GM19397 (cell line): ENCODE measurements at regions not wholly inside any gene's neighbourhood (a gene's known extent, or its start where the extent isn't known, plus 50 kb on each side); places are given as distances from the start of the nearest gene placed in this dataset.

Source experiments
- ATAC-seq: cut with Tn5 transposase; IDR thresholded peaks from one replicate; pipeline ENCODE4 v1.9.1; 2021; ENCODE audit warnings: mild to moderate bottlenecking, moderate library complexity; ENCODE audit not compliant: unreplicated experiment

DNA sequence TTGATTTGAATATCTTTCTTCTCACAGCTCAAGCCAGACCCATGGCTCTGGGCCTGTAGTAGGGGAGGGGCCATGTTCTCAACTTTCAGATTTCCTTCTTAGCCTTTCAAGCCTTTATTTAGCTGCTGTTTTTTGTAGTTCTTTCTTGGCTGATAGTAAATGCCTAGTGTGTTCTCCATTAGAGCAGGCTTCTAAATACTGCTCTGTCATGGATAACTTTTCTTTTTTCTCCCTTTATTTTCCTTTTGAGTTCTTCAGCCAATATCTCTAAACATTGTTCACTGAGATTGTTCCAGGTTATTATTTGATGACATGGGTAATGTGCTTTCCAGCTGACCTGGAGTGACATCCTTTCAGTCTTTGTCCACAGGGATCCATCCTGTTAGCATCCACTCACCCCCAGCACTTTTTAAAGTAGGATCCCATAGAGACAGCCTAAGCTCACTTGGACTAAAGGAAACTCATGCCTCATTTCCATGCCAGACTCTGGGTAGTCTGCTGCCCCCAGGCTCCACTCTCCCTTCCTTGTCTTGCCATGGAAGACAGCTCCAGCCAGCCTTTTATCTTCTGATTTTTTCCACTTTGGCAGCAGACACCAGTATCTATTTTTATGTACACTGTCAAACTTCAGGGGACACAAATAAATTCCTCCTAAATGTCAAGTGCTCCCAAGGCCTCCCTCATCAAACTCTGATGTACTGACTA is 645.6 kb downstream of the RNF144B start:
- ATAC-seq: no peak

GRCh38 chr6:19033683-19034082 is 646.5 kb downstream of the RNF144B start:
- no peak for ATAC-seq

DNA sequence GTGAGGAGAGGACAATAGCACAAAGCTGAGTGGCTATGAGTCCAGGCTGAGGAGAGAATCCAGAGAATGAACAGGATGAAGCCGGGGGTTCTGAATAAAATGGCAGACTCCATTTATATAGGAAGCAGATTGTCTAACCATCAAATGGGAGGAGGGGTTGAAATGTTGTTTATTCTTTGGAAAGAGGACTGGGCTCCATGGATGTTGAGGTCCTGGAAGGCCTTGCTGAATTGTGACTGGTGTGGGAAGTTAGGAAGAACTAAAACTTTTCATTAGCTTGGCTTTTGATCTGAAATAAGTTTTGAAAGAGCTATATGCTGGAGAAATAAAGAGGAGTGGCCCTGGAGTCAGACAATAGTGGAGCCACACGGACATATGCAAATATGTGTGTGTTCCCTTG is 647.8 kb downstream of the RNF144B start:
- no peak for ATAC-seq

DNA sequence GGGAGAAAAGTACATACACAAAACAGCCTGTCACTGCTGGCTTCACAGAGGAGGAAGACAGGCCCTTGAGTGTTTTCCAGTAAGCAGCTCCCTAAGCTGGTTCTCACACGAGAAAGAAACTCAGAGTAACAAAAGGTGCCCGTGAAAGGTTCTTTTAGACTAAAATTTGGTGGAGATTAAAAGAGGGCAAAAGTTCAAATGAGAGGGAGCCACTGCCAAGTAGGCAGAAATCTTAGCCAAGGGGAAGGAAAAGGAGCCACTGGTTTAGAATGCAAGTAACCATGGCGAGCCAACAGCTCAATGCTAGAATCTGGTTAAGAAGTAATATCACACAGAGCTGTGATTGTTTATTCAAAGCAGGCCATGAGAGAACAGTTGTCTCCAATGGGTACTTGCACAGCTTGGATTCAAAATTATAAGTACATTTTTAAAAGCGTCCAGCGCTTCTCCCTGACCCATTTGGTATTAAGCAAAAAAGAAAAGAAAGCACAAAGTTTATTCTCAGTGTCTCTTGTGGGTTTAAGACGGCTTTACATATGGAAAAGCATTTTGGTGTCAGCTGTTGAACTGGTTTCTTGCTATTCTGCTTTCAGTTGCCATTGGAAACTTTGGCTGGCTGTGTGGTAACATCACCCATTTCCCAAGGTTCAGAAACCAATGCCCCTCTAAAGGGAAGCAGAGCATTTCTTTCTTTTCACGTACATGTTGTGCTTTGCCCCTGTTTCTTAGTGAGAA is 648.5 kb downstream of the RNF144B start:
- no peak for ATAC-seq

GRCh38 chr6:19036196-19036555 is 649.0 kb downstream of the RNF144B start:
- ATAC-seq: no peak

DNA sequence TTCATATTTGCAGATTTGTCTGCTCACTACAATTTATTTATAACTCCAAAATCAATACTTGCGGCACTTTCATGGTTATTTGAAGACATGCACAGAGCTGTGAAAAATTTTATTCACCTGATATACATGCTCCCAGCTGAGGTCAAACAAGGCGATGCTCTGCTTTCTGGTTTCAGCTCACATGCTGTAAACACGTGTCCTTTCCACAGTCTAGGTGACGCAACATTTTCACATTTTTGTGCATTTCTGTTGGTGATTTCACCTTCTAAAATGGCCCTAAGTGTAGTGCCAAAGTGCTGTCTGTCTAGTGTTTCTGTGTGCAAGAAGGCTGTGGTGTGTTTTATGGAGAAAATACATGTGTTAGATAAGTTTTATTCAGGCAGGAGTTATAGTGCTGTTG is 650.5 kb downstream of the RNF144B start:
- ATAC-seq: no peak

DNA sequence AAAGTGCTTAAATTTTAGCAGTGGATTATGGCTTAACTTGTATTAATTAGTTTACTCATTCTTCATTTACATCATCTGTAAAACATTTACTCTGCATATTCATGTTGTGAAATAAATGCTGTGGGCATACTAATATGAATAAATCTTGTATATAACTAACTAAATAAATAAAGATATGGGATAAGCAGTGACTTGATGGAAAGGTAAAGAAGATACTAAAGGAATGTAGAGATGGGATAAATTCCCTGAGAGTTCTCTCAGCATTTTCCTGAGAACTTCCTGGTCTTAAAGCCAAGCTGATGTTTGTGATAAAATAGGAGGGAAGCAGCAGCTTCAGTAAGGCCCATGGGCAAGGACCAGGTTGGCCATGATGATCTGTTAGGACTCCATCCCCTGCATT is 652.1 kb downstream of the RNF144B start:
- no peak for ATAC-seq

DNA sequence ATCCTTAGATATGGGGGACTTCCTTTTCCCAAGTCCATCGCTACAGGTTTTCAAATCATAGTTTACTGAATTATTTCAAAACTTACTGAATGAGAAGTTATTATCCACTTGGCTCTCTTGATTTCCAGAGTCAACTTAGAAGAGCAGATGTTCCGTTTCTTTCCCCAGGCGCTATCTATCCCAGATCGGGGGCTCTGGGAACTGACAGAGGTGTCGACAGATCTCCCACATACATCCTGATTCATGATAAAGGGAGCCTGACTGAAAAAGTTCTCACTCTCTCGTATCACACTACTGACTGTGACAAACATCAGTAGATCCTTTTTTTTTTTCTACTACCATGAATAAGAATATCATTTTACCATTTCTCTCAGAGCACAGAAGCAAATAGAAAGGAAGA is 654.8 kb downstream of the RNF144B start:
- ATAC-seq: no peak

GRCh38 chr6:19042420-19042819 is 655.3 kb downstream of the RNF144B start:
- no peak for ATAC-seq

GRCh38 chr6:19050765-19051164 is 663.6 kb downstream of the RNF144B start:
- no peak for ATAC-seq

- no peak for ATAC-seq
These were observed 665.1 kb downstream of the RNF144B start for GRCh38 chr6:19052219-19052618.

DNA sequence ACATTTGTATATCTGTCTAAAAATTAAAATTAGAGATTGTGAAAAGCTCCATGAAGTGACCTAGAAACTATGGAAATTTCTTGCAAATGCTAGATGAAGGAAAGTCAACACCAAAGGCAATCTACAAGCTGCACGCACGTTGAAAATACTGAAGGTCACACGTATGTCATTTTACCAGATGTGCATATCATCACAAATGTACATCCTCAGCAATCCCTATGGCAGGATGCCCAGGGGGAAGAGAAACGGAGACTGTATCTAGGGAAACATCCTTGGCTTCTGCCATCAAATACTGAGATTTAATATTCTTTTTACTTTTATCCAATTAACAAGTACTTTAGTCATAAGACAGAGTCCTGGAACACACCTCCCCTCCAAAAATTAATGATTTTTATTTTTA is 672.0 kb downstream of the RNF144B start:
- ATAC-seq: no peak

DNA sequence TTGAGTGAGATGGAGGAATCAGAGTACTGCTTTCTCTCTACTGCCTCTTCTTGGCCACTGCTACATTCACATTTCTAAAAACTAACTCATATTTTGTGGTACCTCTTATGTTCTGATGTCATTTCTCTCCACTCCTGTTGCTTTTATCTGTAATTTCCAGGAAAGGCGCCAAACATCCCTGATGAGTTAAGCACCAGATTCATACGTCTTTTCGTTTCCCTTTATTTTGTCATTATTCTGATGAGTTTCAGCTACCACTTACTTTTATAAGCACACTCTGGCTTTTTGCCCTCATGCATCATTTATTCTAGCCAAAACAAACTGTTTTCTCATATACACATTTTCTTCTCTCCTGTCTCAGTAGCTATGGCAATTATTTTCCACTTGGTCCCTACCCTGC is 680.0 kb downstream of the RNF144B start:
- no peak for ATAC-seq

GRCh38 chr6:19070520-19070919 is 683.4 kb downstream of the RNF144B start:
- ATAC-seq: no peak

- ATAC-seq: no peak
These were observed 696.7 kb downstream of the RNF144B start for GRCh38 chr6:19083801-19084200.

DNA sequence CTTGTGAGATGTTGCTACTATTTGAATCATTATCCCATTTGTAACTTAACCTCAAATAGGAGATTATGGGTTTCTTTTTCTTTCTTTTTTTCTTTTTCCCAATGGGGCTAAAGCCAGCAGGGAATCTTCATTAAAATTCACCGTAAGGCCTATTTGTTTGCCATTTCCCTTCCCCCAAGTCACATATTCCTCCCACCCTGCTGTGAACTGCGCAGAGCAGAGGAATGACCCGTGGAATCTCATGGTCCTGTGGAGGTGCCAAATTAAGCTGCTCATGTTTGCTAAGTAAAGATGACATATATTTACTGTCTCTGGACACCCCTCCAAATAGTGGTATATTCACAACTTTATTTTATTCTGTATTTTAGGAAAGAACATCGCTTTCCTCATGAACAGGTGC is 699.3 kb downstream of the RNF144B start:
- ATAC-seq: no peak

DNA sequence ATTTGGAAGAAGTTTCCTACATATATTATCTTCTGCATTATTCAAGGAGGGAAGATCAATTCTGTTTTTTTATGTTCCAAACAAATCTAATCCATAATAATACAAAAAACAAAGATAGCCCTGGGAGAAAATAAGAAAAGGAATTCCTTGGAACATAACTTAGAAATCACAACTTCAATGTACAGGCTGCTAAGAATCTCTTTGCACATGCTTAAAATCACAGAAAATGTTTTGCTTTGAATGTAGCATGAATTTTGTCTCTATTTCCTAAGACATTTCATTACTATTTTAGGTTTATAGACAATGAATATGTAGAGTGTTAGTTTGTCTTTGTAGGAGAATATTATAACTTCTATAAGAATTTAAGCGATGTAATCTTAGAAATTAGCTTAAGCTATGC is 700.1 kb downstream of the RNF144B start:
- ATAC-seq: no peak

DNA sequence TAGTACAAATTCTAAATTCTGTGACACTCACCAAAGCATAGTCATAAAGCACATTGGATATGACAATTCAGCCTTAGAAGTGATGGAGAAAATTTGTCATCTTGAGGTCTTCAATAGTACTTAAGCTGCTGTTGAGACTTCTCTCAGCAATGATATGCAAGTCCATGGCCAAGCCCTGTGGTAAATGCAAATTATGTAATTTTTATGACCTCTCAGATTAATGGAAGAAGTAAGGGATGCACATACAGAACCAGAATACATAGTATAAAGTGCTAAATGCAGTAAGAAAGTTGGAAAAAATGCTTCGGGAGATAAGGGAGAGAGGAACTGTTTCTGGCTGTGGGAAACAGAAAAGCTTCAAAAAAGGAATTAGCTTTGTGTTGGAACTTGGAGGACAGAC is 700.7 kb downstream of the RNF144B start:
- no peak for ATAC-seq

DNA sequence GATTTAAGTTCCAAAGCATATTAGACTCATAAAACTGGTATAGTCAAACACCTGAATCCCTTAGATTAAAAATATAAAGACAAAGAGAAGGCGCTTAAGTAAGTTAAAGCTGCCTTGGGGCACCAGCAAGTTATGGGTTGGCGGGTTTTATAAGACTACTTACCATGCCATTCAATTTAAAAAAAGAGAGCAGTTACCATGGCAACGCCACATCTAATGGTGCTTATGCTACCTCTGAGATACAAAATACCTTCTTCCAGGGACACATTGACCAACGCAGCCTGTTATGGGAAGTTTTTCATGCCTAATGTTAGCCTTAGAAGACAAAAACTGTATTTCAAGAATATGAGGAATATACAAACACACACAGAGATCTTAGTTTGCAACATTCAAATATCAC is 713.6 kb downstream of the RNF144B start:
- ATAC-seq: no peak

DNA sequence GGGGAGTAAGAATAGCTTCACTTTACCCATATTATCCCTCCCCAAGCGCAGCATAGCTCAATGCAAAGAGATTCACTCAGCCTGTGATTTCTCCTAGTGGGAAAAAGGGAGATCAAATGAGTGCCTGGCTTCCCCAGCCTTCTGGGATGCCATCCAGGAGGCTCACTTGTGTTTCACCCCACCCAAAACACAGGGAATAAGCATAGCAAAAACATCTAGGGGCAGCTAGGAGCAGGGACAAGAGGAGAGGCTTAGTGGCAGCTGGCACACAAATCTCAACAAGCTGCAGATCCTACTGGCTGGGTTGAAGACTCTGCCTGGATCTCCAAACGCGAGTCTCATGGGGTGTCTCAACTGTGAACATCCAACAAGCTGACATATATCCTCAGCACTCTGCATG is 715.8 kb downstream of the RNF144B start:
- ATAC-seq: no peak

DNA sequence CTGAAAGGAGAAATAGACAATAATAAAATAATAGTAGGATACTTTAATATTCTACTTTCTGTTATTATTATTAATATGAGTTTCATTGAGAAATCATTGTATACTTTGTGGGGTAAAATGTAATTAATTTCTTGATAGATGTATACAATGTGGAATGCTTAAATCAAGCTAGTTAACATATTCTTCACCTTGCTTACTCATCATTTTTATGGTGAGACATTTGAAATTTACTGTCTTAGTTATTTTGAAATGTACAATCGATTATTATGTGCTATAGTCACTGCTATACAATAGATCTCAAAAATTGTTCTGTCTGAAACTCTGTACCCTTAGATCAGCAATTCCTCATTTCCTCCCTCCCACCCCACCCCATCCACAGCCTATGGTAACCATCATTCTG is 720.3 kb downstream of the RNF144B start:
- no peak for ATAC-seq

DNA sequence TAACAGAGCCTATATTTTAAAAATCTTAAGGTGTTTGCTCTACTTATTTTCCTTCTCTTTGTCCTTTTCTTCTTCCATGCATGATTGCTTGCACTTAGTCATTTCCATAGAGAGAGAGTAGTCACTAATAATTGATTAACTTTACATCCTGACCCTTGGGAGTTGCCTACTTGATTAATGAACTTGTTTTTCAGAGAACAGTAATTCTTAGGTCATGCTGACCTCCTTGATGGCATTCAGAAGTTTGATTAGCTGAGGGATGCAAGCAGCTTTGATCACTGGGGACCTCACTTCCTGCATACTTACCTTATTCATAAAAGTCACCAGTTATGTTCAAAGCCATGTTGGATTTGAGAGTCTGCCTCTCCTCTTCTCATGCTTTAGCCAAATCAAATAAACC is 715.6 kb upstream of the ID4 start:
- no peak for ATAC-seq

DNA sequence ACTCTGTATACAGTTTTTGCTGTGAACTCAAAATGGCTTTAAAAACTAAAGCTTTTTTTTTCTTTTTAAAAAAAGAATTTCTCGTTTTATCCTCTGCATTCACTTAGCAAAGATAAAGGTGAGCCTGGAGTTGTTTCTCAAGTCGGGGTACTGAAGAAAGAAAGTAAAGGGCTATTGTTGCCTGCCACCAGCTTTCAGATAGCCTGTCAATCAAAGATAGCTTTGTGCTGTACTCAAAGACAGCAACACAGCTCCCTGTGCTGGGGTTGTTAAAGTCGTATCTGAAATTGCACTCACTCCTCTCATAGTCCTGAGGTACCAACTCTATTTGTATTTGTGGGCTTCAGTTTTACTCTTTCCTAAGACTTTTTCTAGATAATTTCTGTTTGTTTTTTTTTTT is 710.1 kb upstream of the ID4 start:
- ATAC-seq: no peak
